HG03045 (cell line): ENCODE measurements at regions not wholly inside any gene's neighbourhood (a gene's known extent, or its start where the extent isn't known, plus 50 kb on each side); places are given as distances from the start of the nearest gene placed in this dataset.
"Not testable (repeated sequence)": the region's sequence is repeated elsewhere in the genome, so short reads cannot be mapped to it uniquely, and the experiment has no call there.

Source experiments
- ATAC-seq: cut with Tn5 transposase; IDR thresholded peaks from one replicate; pipeline ENCODE4 v1.9.1; 2021; ENCODE audit warnings: mild to moderate bottlenecking, moderate library complexity; ENCODE audit not compliant: unreplicated experiment

DNA sequence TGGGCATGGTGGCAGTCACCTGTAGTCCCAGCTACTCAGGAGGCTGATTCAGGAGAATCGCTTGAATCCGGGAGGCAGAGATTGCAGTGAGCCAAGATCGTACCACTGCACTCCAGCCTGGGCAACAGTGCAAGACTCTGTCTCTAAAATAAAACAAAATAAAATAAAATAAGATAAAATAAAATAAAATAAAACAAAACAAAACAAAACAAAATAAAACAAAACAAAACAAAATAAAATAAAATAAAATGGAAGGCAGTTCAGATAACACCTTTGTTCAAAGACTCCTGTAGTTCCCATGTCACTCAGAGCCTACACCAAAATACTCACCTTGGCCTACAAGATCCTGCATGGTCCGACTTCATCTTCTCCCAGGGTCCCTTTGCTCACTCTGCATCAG lies 61.3 kb downstream of the SYF2 start:
- ATAC-seq = not testable (repeated sequence)

DNA sequence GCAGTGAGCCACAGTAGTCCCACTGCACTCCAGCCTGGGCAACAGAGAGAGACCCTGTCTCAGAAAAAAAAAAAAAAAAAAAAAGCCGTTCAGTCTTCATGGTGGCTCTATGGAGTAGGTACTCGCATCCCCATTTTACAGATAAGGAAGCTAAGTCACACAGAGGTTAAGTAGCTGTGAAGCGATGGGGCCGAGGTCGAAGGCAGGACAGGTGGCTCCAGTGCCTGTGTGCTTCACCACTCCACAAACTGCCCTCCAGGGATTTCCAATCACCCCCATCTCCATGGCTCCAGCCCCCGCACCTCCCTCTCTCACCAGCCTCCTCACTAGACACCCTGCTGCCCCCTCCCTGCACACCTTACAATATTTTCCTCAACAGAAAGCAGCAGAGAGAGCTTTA lies 61.9 kb downstream of the SYF2 start:
- no peak for ATAC-seq

GRCh38 chr1:25169610-25170009 lies 62.7 kb downstream of the SYF2 start:
- no peak for ATAC-seq

GRCh38 chr1:25169168-25169567 lies 63.1 kb downstream of the SYF2 start:
- ATAC-seq = no peak

DNA sequence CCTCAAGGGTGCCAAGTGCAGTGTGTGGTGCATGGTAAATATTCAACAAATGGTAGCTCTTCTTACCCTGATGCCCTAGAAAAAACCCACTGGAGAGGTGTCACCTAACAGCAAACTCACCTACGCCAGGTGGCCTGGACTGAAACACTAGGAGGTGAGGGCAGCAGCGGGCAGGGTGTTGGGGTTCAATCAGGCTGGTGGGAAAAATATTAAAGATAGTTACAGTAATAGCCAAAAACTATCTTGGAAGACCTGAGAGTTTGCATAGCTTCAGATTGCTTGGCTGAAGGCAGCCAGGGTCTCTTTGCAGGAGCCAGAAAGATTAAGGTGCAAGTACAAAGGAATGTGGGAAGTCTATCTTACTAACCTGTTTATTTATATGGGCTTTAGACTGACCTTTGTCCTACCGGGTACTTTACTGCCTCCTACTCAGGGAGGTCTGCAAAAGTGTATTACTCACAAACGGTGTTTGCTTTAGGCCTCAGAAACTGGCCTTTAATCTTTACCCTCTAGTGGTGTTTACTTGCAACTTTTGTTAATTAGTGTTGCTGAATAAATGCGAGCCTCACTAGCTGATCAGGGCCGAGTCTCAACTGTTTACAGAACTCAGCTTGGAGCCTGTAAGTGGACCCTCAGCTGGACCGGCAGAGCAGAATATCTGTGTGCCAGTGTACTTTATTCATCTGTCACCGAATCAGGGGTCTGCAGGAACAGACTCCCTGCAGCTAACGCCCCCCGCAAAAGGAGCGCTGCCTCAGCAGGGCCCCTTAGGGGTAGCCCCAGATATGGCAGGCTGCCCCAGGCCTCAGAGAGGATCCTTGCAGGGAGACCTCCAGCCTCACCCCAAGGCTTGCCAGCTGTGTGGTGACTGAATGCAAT lies 63.9 kb downstream of the SYF2 start:
- no peak for ATAC-seq

GRCh38 chr1:25167269-25168192 lies 64.8 kb downstream of the SYF2 start:
- no peak for ATAC-seq

- ATAC-seq = no peak
Measured at GRCh38 chr1:25166847-25167246, 65.5 kb downstream of the SYF2 start.

DNA sequence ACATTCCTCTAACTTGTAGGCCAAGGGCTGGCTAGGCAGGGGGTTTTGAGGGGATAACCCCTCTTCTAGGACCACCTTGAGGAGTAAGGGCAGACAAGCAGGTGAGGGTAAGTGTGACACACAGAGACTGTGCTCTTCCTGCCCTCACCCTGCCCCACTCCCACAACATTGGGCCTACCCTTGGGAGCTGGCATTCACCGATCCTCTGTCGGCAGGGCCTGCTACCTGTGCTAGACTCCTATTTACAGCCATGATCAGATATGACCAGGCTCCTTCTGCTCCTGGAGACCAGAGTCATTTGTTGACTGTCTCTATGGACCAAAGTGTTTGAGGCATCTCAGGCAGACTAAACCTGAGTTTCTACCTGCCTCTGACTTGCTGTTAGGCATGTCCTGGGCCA lies 68.3 kb downstream of the SYF2 start:
- ATAC-seq = no peak

- no peak for ATAC-seq
Measured at GRCh38 chr1:25161981-25162380, 70.3 kb downstream of the SYF2 start.

DNA sequence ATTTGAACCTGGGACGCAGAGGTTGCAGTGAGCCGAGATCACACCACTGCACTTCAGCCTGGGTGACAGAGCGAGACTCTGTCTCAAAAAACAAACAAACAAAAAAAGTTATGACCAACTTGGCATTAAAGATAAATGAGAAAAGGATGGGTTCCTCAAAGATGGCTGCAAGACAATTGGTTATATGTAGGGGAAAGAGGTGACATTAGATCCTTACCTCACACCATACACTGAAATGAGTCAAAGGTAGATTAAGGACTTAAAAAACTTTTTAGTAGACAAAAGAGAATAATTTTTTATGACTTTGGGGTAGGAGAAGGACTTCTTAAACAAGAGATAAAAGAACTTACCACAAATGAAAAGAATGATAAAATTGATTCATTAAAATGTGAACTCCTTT lies 74.5 kb downstream of the SYF2 start:
- ATAC-seq = no peak

GRCh38 chr1:25150985-25151495 lies 81.3 kb downstream of the SYF2 start:
- no peak for ATAC-seq

DNA sequence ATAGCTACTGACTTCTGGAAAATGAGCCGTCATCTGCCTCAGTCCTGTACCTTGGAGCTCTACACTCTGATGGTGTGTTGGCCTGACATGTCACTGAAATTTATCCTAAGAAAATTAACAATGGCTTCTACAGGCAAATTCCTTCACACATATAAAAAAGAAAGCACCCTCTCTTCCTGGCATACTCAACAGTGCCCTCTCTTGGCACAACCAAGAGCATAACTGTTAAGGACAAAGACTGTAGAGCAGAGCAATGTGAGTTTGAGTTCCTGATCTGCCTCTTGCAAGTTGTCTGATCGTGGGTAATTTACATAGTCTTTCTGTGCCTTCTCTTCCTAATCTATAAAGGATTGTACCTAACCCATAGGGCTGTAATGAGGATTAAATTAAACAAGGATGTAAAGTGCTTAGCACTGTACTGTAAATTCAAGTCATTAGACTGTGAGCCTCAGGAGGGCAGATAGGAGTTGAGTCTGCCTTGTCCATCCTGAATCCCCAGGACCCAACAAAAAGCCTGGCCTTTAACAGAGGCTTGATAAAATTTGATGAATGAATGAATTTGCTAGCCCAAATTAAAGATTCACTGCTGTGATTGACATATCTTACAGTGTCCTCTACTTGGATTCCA lies 83.5 kb downstream of the SYF2 start:
- no peak for ATAC-seq

DNA sequence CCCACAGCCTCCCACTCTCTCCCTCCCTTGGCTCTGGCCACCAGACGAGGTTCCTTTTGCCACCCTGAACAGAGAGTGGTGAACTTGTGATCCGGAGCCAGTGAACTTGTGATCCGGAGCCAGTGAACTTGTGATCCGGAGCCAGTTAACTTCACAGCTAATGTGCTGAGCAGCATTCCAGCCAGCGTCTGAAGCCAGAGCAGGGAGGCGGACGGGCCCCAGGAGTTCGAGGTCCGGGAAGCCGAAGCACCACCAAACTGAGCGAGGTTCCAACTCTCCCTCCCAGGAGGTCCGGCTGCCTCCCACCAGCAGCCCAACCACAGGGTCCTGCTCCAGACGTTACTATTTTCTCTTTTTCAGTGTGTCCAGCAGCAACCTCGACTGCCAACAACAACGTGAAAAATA lies 85.8 kb downstream of the SYF2 start:
- no peak for ATAC-seq

DNA sequence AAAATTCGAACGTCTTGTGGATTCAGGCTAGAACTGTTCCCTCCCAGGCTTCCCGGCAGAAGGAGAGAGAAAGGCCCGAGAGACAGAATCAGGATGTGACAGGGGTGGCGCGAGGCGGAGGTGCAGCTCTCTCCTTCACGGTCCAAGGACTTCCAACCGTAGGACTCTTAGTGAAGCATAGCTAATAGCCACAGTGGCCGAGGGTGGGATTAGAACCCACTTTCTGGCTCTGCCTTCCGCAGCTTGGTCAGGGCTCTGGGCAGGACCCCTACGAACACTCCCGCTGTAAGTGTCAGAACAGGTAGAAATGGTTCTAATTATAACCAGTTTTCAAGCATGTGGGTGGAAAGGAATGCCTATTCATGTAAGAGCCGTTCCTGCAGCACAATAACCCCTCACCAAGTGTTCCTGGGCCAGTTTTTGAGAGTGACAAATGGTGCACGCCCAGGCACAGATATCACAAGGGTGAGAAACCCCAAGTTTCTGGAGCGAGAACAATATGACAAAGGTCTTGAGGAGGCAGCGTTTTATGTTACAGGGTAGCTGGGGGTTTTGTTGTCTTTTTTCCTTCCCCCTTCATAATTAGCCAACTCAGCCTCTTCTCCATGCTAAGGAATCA lies 86.4 kb downstream of the SYF2 start:
- ATAC-seq = no peak

DNA sequence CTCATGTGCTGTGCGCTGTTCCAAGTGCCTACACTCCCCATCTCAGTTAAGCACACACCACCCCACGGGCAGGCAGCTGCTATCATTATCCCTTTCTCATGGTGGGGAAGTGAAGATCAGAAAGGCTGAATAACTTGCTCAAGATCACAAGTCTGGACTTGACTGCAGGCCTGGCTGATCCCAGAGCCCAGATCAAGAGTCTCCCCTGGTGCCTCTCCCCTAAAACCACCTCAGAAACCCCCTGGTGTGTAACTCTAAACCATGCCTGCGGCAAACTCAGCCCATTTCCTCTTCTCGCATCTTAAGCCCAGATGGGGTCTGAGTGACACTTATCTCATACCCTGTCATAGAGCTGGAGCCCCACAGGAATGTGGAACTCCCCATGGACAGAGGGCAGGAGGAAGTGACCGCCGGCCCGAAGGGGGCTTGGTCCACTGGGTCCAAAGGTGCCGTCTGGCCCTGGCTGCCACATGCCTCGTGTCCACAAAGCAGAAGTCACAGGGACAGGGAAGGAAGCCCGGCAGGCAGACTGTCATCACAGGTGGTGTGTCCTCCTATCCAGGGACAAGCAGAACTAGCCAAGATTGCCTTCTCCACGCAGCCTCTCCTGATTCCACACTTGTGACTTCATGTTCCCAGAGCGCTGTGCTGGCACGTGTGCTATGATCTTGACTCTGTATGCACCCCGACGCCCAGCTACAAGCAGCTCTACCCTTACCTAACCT lies 92.1 kb downstream of the SYF2 start:
- peak; percentile 75 for ATAC-seq

DNA sequence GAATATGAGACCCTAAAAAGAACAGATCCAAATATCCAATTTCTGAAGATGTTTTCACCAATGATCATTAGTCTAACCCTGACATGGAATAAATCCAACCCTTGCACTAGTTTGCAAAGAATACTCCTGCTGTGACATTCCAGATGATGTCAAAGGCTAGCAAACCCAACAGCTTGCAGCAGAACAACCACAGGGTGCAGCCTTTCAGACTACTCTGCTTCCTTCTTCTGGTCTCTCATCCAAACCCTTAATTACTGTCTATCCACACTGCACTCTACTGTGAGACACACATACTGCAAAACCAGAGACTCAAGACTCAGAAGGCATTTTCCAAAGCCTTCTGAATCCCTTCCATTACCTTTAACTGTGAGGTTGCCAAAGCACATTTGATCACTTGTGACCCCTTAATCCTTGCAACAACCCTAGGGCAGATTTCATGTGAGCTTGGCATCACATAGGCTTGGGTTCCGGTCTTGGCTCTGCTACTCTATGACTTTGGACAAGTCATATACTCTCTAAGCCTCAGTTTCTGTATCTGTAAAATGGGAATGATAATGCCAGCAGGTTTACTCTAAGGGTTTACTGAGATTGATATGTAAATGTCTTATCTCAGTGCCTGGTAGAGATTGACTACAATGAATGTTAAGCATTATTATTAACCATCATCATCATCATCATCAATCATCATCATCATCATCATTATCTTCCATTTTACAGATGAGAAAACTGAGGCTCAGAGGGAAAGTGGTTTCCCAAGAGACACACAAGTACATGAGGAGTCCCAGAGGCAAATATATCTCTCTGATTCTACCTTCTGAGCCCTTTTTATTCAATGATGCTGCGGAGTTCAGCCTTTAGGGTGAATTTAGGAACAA lies 94.5 kb downstream of the SYF2 start:
- ATAC-seq = no peak

- no peak for ATAC-seq
Measured at GRCh38 chr1:25137106-25137505, 95.2 kb downstream of the SYF2 start.

GRCh38 chr1:25135909-25136308 lies 96.4 kb downstream of the SYF2 start:
- ATAC-seq = no peak

DNA sequence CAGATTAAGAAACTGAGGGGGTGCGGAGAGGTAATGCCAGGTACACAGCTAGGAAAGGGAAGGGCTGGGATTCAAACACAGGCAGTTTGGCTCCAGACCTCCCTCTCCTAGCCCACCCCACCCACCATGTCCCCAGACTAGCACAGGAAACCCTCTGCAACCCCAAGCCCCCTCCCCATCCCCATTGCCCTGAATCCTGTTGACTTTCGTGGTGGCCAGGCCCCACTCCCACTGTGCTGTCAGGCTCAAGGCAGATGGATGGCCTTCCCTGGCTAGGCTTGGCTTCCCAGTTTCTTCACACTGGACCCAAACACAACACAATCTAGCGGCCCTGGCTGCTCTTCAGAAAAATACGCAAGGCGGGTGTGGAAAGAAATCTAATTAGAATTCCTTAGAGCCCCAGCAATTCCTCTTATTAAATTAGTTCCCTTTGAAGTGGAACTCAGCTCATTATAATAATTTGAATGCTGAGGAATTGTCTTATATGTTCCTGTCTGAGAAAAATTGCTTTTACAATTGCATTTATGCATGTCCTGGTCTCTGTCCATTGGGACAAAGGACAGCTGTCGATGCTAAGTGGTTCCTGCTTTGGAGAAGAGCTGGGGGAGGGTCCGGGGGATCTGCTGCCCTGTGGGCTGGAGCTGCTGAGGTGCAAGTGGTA lies 97.4 kb downstream of the SYF2 start:
- ATAC-seq = no peak
